IMR-90 (cell line): ENCODE measurements at regions not wholly inside any gene's neighbourhood (a gene's known extent, or its start where the extent isn't known, plus 50 kb on each side); places are given as distances from the start of the nearest gene placed in this dataset.
"Not testable (repeated sequence)": the region's sequence is repeated elsewhere in the genome, so short reads cannot be mapped to it uniquely, and the experiment has no call there.

ENCODE experiments used
- ATAC-seq: fragments of 200-7000 bp; cut with Tn5 transposase; 2 replicates; pipeline ENCODE4 v1.9.1; 2020; ENCODE audit warnings: low read depth, mild to moderate bottlenecking, moderate library complexity
- BruUV-seq: library from RNA; stranded (reverse); fragments of 400-500 nt; replicated peaks from 2 replicates; lab custom pipeline; 2021; lab: Mats Ljungman, UMichigan
- CTCF ChIA-PET: fragments of 300-600 bp; formaldehyde crosslinking; extraction: SDS; loops from one replicate; lab custom pipeline; 2021; ENCODE audit warnings: antibody characterized with exemption; lab: Yijun Ruan, JAX
- POLR2A ChIA-PET: fragments of 300-600 bp; sonication (Branson Sonifier 250); formaldehyde crosslinking; loops from one replicate; lab custom pipeline; 2022; ENCODE audit warnings: antibody characterized with exemption; ENCODE audit not compliant: unreplicated experiment; lab: Charles Lee
- DNase-seq: peaks from one replicate; pipeline ENCODE4 v3.0.0; 2013
- H2AFZ ChIP-seq: replicated peaks from 2 replicates; pipeline ENCODE3; 2013; ENCODE audit warnings: low read length, mild to moderate bottlenecking; ENCODE audit not compliant: poor library complexity
- H2AK5ac ChIP-seq: 2 replicates; pipeline ENCODE4 v1.6.1; 2013; ENCODE audit warnings: low read depth, low read length, inconsistent platforms
- H2AK9ac ChIP-seq: replicated peaks from 2 replicates; pipeline ENCODE3; 2013; ENCODE audit warnings: mild to moderate bottlenecking, low read depth, low read length, moderate library complexity; ENCODE audit not compliant: poor library complexity
- H2BK120ac ChIP-seq: 2 replicates; pipeline ENCODE4 v1.6.1; 2013; ENCODE audit warnings: low read depth, low read length, inconsistent platforms
- H2BK15ac ChIP-seq: 3 replicates; pipeline ENCODE4 v1.6.1; 2013; ENCODE audit warnings: low read depth, low read length, inconsistent platforms
- H2BK20ac ChIP-seq: 2 replicates; pipeline ENCODE4 v1.6.1; 2013; ENCODE audit warnings: low read depth, mild to moderate bottlenecking, inconsistent platforms, low read length, moderate library complexity
- H2BK5ac ChIP-seq: 2 replicates; pipeline ENCODE4 v1.6.1; 2013; ENCODE audit warnings: mild to moderate bottlenecking, low read depth, low read length, inconsistent platforms; ENCODE audit not compliant: poor library complexity, severe bottlenecking
- H3K14ac ChIP-seq: replicated peaks from 2 replicates; pipeline ENCODE4 v1.6.1; 2013; ENCODE audit warnings: low read depth, low read length, inconsistent platforms
- H3K18ac ChIP-seq: 2 replicates; pipeline ENCODE4 v1.6.1; 2013; ENCODE audit warnings: low read depth, low read length, control low read depth
- H3K23ac ChIP-seq: 2 replicates; pipeline ENCODE4 v1.6.1; 2013; ENCODE audit warnings: low read depth, low read length, inconsistent platforms
- H3K27ac ChIP-seq: 2 replicates; pipeline ENCODE4 v1.5.1; 2013; ENCODE audit warnings: mild to moderate bottlenecking, control low read depth, low read length; ENCODE audit not compliant: insufficient read depth
- H3K27me3 ChIP-seq: 2 replicates; pipeline ENCODE4 v1.6.1; 2013; ENCODE audit warnings: low read length; ENCODE audit not compliant: control insufficient read depth, insufficient read depth
- H3K36me3 ChIP-seq: 2 replicates; pipeline ENCODE4 v1.6.1; 2013; ENCODE audit warnings: low read length, mixed read lengths; ENCODE audit not compliant: control insufficient read depth, insufficient read depth
- H3K4ac ChIP-seq: 2 replicates; pipeline ENCODE4 v1.6.1; 2013; ENCODE audit warnings: low read depth, low read length, inconsistent platforms
- H3K4me1 ChIP-seq: 2 replicates; pipeline ENCODE4 v1.6.1; 2013; ENCODE audit warnings: low read length, mixed read lengths; ENCODE audit not compliant: control insufficient read depth, insufficient read depth
- H3K4me2 ChIP-seq: 2 replicates; pipeline ENCODE4 v1.6.1; 2013; ENCODE audit warnings: low read depth, mild to moderate bottlenecking, control low read depth, low read length, moderate library complexity
- H3K4me3 ChIP-seq: 2 replicates; pipeline ENCODE4 v1.5.1; 2013; ENCODE audit warnings: low read depth, mild to moderate bottlenecking, control low read depth, low read length, moderate library complexity; ENCODE audit not compliant: insufficient read depth
- H3K56ac ChIP-seq: 2 replicates; pipeline ENCODE4 v1.6.1; 2013; ENCODE audit warnings: low read length, inconsistent platforms; ENCODE audit not compliant: insufficient read depth; ENCODE audit errors: extremely low read depth
- H3K79me1 ChIP-seq, 2 experiments: 2 replicates each; pipeline ENCODE4 v1.6.1; 2013; ENCODE audit warnings: low read length in 2 of 2, inconsistent platforms in 1 of 2, low read depth in 1 of 2
- H3K9ac ChIP-seq: 2 replicates; pipeline ENCODE4 v1.6.1; 2013; ENCODE audit warnings: low read depth, low read length, control low read depth
- H3K9me1 ChIP-seq: 2 replicates; pipeline ENCODE4 v1.6.1; 2013; ENCODE audit warnings: low read length, inconsistent platforms; ENCODE audit not compliant: insufficient read depth
- H3K9me3 ChIP-seq: 2 replicates; pipeline ENCODE4 v1.6.1; 2013; ENCODE audit warnings: low read length; ENCODE audit not compliant: control insufficient read depth, insufficient read depth
- H4K20me1 ChIP-seq: 2 replicates; pipeline ENCODE4 v1.6.1; 2013; ENCODE audit warnings: low read length, inconsistent platforms; ENCODE audit not compliant: insufficient read depth
- H4K5ac ChIP-seq: 2 replicates; pipeline ENCODE4 v1.6.1; 2013; ENCODE audit warnings: mild to moderate bottlenecking, low read depth, low read length, control low read depth
- H4K8ac ChIP-seq, 2 experiments: 2 replicates each; pipeline ENCODE4 v1.6.1; 2013; ENCODE audit warnings: low read depth in 2 of 2, low read length in 2 of 2, control low read depth in 1 of 2, inconsistent platforms in 1 of 2
- H4K91ac ChIP-seq: 2 replicates; pipeline ENCODE4 v1.6.1; 2013; ENCODE audit warnings: low read depth, low read length, inconsistent platforms; ENCODE audit not compliant: insufficient read depth
- WGBS, 2 experiments: methylation state at CpG; one replicate each; pipeline versions ENCODE4 v1.1.5 to v1.1.7; 2013; ENCODE audit warnings: missing lambda C conversion rate in 2 of 2; ENCODE audit not compliant: insufficient read length in 1 of 2; ENCODE audit errors: extremely low coverage in 2 of 2; 5-methylcytosine and 5-hydroxymethylcytosine counted together
- dilution Hi-C: fragments of 300-500 bp; cut with HindIII; formaldehyde crosslinking; loops from one replicate; pipeline ENCODE4 v1.14.3; 2018; ENCODE audit warnings: low sequenced_read_pairs; ENCODE audit not compliant: unreplicated experiment
- in situ Hi-C: fragments of 300-500 bp; cut with MboI; formaldehyde crosslinking; loops from 3 replicates; pipeline ENCODE4 v1.14.3; 2019; ENCODE audit warnings: low sequenced_read_pairs, inconsistent platforms, mixed read lengths
- intact Hi-C: fragments of 100-400 bp; cut with micrococcal nuclease; formaldehyde crosslinking; loops from 2 replicates; pipeline ENCODE4 v1.10.0; 2022

DNA sequence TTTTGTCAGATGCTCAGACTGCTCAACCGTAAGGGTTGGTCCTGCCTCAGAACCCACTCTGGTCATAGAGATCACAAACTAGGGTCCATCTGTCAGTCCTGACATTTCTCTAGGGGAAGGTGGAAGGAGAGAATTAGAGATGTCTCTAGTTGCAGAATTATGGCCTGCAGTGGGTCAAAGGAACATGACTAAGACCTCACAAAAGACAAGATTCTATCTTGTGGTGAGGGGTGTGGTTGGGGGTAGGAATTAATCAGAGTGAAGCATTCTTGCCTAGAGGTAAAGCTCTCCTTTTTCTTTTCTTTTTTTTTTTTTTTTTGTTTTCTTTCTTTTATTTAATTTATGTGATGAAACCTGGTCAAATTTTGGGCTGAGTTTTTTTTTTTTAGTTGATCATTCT, 558.1 kb downstream of the CD109 start:
- H3K36me3 ChIP-seq, H2BK5ac ChIP-seq, DNase-seq, H3K4me2 ChIP-seq, in situ Hi-C loops, H3K9me3 ChIP-seq, H2AFZ ChIP-seq, H3K56ac ChIP-seq, CTCF ChIA-PET, ATAC-seq, H4K20me1 ChIP-seq, H3K4me1 ChIP-seq, H3K9ac ChIP-seq, dilution Hi-C loops, H3K79me1 ChIP-seq, H3K4me3 ChIP-seq, H2AK9ac ChIP-seq, H3K27me3 ChIP-seq, H3K23ac ChIP-seq, H3K9me1 ChIP-seq, H3K27ac ChIP-seq, BruUV-seq: not testable (repeated sequence)
- Histone ChIP-seq H2BK120ac (peak overlapping the region; percentile 91), H2AK5ac (peak overlapping the region; percentile 73; the same call in 1 of the 2 replicates), H3K14ac (peak overlapping the region; percentile 70; the same call in 1 of the 2 replicates), H2BK15ac (peak overlapping the region; percentile 70; the same call in 1 of the 3 replicates), H2BK20ac (peak overlapping the region; percentile 84), H4K91ac (peak overlapping the region; percentile 40), H3K4ac (peak overlapping the region; percentile 75), H4K8ac (peak overlapping the region in 1 of 2 experiments; percentile 56; a peak in 1 of 4 replicates), H3K18ac (peak overlapping the region; percentile 62; the same call in 1 of the 2 replicates), H4K5ac (0 out of 2 replicates have a peak overlapping the region, but pooled peaks have one; percentile 70)
- intact Hi-C loops, result loop anchor here (5.0 kb wide), 1 partner anchor 33 kb away; no protein-coding TSS in a partner anchor
- POLR2A ChIA-PET, result interaction anchor here (0.6 to 0.7 kb wide), 2 partner anchors 46 to 94 kb away, joined by 4 to 5 read pairs; no protein-coding TSS in a partner anchor
- no CpG with 5 or more reads among the region's 1 CpG for WGBS, 2 experiments
